Fibroblast of lung (primary cell): ENCODE measurements at regions not wholly inside any gene's neighbourhood (a gene's known extent, or its start where the extent isn't known, plus 50 kb on each side); places are given as distances from the start of the nearest gene placed in this dataset.

ENCODE experiments used
- DNase-seq, 2 donors: peaks; one replicate each; pipeline versions ENCODE4 v3.0.0 to v3.0.0-alpha.2; 2010; ENCODE audit warnings: low read depth in 2 of 2
- H2AFZ ChIP-seq: 2 replicates; pipeline ENCODE4 v1.5.1; 2012; ENCODE audit warnings: low read length, control low read depth, inconsistent platforms
- H3K27ac ChIP-seq: 2 replicates; pipeline ENCODE4 v1.5.1; 2011; ENCODE audit warnings: low read length, control low read depth; ENCODE audit not compliant: insufficient read depth
- H3K27me3 ChIP-seq: 2 replicates; pipeline ENCODE4 v1.5.1; 2011; ENCODE audit warnings: mild to moderate bottlenecking, low read length; ENCODE audit not compliant: control insufficient read depth, insufficient read depth
- H3K36me3 ChIP-seq: 2 replicates; pipeline ENCODE4 v1.5.1; 2011; ENCODE audit warnings: low read length; ENCODE audit not compliant: control insufficient read depth, insufficient read depth
- H3K4me1 ChIP-seq: 2 replicates; pipeline ENCODE4 v1.5.1; 2011; ENCODE audit warnings: low read length; ENCODE audit not compliant: control insufficient read depth, insufficient read depth; ENCODE audit errors: extremely low read depth
- H3K4me2 ChIP-seq: 2 replicates; pipeline ENCODE4 v1.5.1; 2011; ENCODE audit warnings: low read length, control low read depth; ENCODE audit not compliant: insufficient read depth; ENCODE audit errors: extremely low read depth
- H3K4me3 ChIP-seq, 4 experiments: fragments of 200-600 bp in 1 of 4; sonication (generic) in 1 of 4; replicated peaks in 1 of 4; 2 replicates each; pipeline ENCODE4 v1.5.1; 2011 to 2016; ENCODE audit warnings: low read length in 4 of 4, low read depth in 3 of 4, mild to moderate bottlenecking in 3 of 4, control low read depth in 2 of 4, inconsistent platforms in 1 of 4, mixed read lengths in 1 of 4; ENCODE audit not compliant: insufficient read depth in 1 of 4; ENCODE audit errors: control extremely low read depth in 1 of 4
- H3K79me2 ChIP-seq: 2 replicates; pipeline ENCODE4 v1.5.1; 2012; ENCODE audit warnings: mild to moderate bottlenecking, low read length, inconsistent platforms; ENCODE audit not compliant: control insufficient read depth, insufficient read depth
- H3K9ac ChIP-seq: 2 replicates; pipeline ENCODE4 v1.5.1; 2011; ENCODE audit warnings: mild to moderate bottlenecking, low read length, control low read depth; ENCODE audit not compliant: insufficient read depth
- H3K9me3 ChIP-seq: 2 replicates; pipeline ENCODE4 v1.5.1; 2012; ENCODE audit warnings: low read depth, low read length; ENCODE audit not compliant: control insufficient read depth, insufficient read depth
- H4K20me1 ChIP-seq: 2 replicates; pipeline ENCODE4 v1.5.1; 2011; ENCODE audit warnings: low read length; ENCODE audit not compliant: control insufficient read depth, insufficient read depth; ENCODE audit errors: extremely low read depth
- CTCF ChIP-seq, 2 donors: IDR thresholded peaks in 1 of 2; conservative IDR thresholded peaks in 1 of 2; 1 replicate in 1 of 2; 2 replicates in 1 of 2; pipeline ENCODE4 v1.5.1; 2011 to 2012; ENCODE audit warnings: low read length in 2 of 2, control low read depth in 1 of 2, inconsistent platforms in 1 of 2, low read depth in 1 of 2, mild to moderate bottlenecking in 1 of 2
- EZH2 ChIP-seq: IDR thresholded peaks from 2 replicates; pipeline ENCODE4 v1.5.1; 2012; ENCODE audit warnings: low read length, control low read depth, mild to moderate bottlenecking; ENCODE audit errors: missing control alignments

- H3K9ac ChIP-seq: no peak overlapping the region
- H3K27me3 ChIP-seq: no peaks in the 10 kb centered on the region
Observed at GRCh38 chr2:53006980-53007379, 760.6 kb upstream of the CHAC2 start.

GRCh38 chr2:53004413-53004812, 763.2 kb upstream of the CHAC2 start:
- Histone ChIP-seq H3K27me3 (no peaks in the 10 kb centered on the region), H3K36me3 (no peaks in the 10 kb centered on the region), H4K20me1 (no peaks in the 10 kb centered on the region), H3K9me3 (no peaks in the 10 kb centered on the region), H3K79me2 (no peaks in the 10 kb centered on the region), H3K9ac (no peak overlapping the region), H3K4me3 (no peak overlapping the region), H3K4me1 (no peaks in the 10 kb centered on the region), H3K27ac (no peak overlapping the region), H3K4me2 (no peak overlapping the region), H2AFZ (no peak overlapping the region)
- TF ChIP-seq CTCF (conservative IDR thresholded peaks at IDR 0.05 in 1 of 2, IDR thresholded peaks at IDR 0.05 in 1 of 2; ENCODE audit: low read depth in 1 of 2, low read length in 2 of 2): no peak
- no peak for TF ChIP-seq EZH2
- no peak for DNase-seq

More at GRCh38 chr2:53006980-53007379, 760.6 kb upstream of the CHAC2 start:
- Histone ChIP-seq H2AFZ (no peak overlapping the region), H3K36me3 (no peaks in the 10 kb centered on the region), H4K20me1 (no peaks in the 10 kb centered on the region), H3K4me2 (no peak overlapping the region), H3K79me2 (no peaks in the 10 kb centered on the region), H3K9me3 (no peaks in the 10 kb centered on the region), H3K4me1 (no peaks in the 10 kb centered on the region), H3K4me3 (no peak overlapping the region), H3K27ac (no peak overlapping the region)
- no peak for DNase-seq
- no peak for TF ChIP-seq EZH2
- TF ChIP-seq CTCF (conservative IDR thresholded peaks at IDR 0.05 in 1 of 2, IDR thresholded peaks at IDR 0.05 in 1 of 2; ENCODE audit: low read depth in 1 of 2, low read length in 2 of 2): no peak

GRCh38 chr2:52995424-52995823, 772.2 kb upstream of the CHAC2 start:
- Histone ChIP-seq H3K9ac (no peak overlapping the region), H3K4me3 (no peak overlapping the region), H3K27ac (no peak overlapping the region), H3K4me2 (no peak overlapping the region), H4K20me1 (no peaks in the 10 kb centered on the region), H2AFZ (no peak overlapping the region), H3K79me2 (no peaks in the 10 kb centered on the region), H3K36me3 (no peaks in the 10 kb centered on the region), H3K27me3 (no peaks in the 10 kb centered on the region), H3K4me1 (no peaks in the 10 kb centered on the region), H3K9me3 (no peaks in the 10 kb centered on the region)
- TF ChIP-seq EZH2 (no peak), CTCF (conservative IDR thresholded peaks at IDR 0.05 in 1 of 2, IDR thresholded peaks at IDR 0.05 in 1 of 2; ENCODE audit: low read depth in 1 of 2, low read length in 2 of 2) (no peak)
- peak in 1 of 2 donors; percentile 4 for DNase-seq
